H4 (cell line): ENCODE measurements at regions not wholly inside any gene's neighbourhood (a gene's known extent, or its start where the extent isn't known, plus 50 kb on each side); places are given as distances from the start of the nearest gene placed in this dataset.
"Not testable (repeated sequence)": the region's sequence is repeated elsewhere in the genome, so short reads cannot be mapped to it uniquely, and the experiment has no call there.

Source experiments
- DNase-seq: peaks from one replicate; pipeline ENCODE4 v3.0.0-alpha.2; 2015; ENCODE audit warnings: low spot score

DNA sequence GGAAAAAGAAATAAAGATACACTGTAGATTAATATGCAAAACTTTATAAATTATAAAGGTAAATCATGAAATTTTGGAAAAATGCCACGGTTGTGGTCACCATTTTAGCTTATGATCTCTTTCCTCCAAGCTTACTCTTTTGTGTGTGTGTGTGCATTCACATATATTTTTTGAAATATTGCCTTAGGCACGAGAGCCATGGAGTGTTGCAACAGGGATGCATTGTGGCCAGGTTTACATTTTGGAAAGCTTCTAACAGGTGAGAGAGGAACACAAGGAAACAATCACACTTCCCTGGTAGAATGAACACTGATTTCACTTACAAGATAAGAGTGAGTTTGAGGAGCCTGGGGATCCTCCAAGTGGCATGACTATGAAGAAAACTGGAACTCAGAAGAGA lies 214.5 kb upstream of the TENT5A start:
- no peak for DNase-seq

GRCh38 chr6:81962198-81962597 lies 209.7 kb upstream of the TENT5A start:
- DNase-seq: no peak

DNA sequence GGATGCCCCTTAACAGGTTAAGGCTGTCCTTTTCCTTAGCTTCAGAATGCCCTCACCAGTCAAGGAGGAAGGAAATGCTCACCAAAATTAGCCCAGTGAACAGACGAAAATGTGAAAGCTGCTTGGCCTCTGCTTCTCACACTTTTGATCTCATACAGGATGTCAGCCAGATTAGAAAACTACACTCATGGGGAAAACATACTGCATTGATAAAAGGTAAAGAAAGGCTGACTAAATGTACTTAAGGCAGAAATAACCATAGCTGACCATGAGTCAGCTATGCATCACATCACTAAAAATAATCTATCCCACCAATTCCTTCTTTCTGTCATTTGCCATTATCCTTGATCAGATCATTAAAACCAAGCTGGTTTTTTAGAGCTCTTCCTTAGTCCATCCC lies 198.4 kb upstream of the TENT5A start:
- DNase-seq: no peak

DNA sequence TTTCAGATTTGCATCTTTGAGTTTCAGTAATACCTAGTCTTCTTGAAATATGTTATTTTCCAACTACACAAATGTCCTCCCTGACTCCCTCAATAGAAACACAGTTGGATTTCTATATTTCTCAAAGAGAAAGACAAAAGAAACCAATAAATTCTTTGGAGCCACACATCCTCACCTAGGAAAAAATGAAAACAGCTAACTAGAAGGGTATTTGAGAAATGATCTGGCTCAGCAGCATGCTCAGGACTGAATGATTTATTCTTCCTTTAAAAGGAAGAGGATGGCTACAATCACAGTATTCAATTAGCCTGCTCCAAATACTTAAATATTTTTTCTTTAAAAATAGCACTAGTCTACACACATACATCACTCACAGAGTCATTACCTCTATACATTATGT lies 196.4 kb upstream of the TENT5A start:
- DNase-seq: no peak

- not testable (repeated sequence) for DNase-seq
Measured at GRCh38 chr6:81948196-81948595, 195.7 kb upstream of the TENT5A start.

DNA sequence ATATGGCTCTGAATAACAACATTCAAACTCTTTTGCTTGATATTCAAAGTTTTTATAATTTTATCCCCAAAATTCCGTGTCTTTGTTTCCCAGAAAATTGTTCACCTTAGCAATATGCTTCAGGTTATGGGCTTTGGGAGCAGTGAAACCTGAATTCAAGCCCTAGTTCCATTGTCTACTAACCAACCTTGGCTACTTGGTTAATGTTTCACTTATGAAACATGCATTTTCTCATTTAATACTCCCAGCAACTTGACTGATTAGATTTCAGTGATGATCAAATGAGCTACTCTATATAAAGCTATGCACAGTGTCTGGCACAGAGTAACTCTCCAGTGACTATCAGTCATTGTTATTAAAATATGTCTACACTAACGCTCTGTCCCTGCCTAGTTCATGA lies 192.2 kb upstream of the TENT5A start:
- DNase-seq: no peak

DNA sequence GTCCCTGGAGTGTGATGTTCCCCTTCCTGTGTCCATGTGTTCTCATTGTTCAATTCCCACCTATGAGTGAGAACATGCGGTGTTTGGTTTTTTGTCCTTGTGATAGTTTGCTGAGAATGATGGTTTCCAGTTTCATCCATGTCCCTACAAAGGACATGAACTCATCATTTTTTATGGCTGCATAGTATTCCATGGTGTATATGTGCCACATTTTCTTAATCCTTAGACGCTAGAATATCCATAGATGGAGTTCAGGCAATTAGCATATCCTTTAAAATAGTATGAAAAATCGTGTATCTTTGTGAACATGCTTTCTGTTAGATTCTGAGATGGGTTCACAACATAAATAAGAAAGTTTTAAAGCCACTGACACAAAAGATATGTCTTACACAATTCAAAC lies 190.4 kb upstream of the TENT5A start:
- not testable (repeated sequence) for DNase-seq

DNA sequence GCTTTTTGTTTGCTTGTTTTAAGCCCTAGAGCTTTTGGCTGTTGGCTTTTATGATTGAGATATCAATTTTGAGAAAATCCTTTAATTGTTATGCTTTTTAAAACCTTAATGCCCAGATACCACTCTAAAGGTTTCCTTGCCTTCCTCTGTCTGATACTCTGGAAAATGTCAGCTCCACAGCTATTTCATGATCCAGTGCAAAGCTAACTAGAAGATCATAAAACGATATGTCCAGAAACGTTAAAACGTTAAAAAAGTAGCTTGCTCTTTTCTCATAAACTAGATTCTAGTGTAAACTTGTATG lies 189.5 kb upstream of the TENT5A start:
- no peak for DNase-seq

DNA sequence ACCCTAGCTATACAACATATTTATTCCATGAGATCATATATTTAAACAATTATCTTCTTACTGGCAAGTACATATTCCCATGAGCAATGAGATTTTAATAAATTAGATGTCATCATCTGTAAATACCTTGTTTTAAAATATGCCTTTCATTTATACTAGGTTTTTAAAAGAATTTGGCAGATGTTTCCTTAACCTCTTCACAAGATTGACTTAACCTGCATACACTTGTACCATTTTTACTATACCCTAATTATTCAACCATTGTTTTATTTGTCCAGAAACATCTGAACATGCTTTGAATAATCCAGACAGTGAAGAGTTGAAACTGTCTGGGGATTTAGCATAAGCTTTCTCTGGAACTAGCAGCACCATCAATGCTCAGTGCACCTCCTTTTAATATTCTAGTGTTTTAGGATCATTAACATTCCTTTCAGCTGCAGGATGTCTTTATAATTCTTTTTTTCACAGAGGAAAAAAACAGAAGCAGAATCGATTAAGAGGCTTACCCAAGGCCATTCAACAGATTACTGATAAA lies 188.0 kb upstream of the TENT5A start:
- no peak for DNase-seq

GRCh38 chr6:81939766-81940165 lies 187.3 kb upstream of the TENT5A start:
- DNase-seq: peak; percentile 7

- DNase-seq: peak; percentile 33
Measured at GRCh38 chr6:81938991-81939732, 186.7 kb upstream of the TENT5A start.

DNA sequence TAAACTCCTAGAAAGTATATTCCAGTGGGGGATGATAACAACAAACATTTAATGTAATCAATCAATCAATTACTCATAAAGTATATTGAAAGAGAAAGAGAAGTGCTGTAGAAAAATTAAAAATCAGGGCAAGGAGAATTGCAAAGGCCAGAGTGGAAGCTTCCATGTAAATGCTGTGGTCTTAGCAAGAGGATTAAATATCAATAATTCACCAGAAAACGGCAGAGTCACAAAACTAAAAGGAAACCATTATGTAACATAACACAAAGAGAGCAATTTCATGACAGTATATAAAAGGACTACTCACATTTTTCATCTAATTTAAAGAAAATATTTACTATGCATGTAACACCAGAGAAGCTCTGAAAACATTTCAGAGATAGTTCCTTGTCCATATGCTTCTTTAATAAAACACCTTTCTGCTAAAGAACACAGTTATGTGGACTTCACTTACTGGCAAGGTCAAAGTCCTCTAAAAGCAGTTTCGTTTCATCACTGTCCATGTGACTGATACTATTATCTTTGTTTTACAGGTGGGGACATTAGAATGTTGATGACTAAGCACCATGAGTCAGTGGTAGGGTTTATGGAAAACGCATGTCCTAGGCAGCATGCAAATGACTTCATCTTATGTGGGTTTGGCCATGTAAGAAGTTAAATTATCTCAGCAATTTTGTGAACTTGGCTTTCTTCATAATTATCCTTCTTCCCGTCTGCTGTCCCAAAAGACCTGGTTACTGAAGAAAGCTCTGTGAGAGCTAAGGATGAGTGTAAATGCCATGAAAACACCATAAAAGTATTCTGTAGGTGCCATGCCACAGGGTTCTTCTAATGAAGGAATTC lies 185.8 kb upstream of the TENT5A start:
- DNase-seq: peak; percentile 95

- DNase-seq: no peak
Measured at GRCh38 chr6:81937296-81937937, 184.9 kb upstream of the TENT5A start.

GRCh38 chr6:81934936-81935335 lies 182.5 kb upstream of the TENT5A start:
- no peak for DNase-seq

- no peak for DNase-seq
Measured at GRCh38 chr6:81933608-81934051, 181.1 kb upstream of the TENT5A start.

DNA sequence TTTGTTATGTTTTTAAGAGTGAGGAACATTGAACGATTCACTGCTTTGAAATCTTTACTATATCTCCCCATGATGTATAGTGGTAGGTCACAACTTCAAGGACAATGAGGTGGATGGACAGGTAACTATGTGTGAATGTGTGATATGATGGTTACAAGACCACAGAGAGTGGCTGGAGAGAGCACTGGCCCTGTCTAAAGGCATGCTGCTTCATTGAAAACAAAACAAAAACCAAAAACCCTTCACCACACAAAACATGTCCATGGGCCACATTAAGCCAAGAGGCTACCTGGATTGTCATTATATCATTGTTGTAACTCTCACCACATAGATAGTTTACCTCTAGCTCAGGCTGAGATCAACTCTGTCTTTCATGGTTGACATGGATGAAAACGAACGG lies 180.6 kb upstream of the TENT5A start:
- no peak for DNase-seq

DNA sequence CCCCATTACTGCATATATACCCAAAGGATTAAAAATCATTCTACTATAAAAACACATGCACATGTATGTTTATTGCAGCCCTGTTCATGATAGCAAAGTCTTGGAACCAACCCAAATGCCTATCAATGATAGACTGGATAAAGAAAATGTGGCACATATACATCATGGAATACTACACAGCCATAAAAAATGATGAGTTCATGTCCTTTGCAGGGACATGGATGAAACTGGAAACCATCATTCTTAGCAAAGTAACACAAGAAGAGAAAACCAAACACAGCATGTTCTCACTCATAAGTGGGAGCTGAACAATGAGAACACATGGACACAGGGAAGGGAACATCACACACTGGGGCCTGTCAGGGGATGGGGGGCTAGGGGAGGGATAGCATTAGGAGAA lies 180.0 kb upstream of the TENT5A start:
- DNase-seq: not testable (repeated sequence)

DNA sequence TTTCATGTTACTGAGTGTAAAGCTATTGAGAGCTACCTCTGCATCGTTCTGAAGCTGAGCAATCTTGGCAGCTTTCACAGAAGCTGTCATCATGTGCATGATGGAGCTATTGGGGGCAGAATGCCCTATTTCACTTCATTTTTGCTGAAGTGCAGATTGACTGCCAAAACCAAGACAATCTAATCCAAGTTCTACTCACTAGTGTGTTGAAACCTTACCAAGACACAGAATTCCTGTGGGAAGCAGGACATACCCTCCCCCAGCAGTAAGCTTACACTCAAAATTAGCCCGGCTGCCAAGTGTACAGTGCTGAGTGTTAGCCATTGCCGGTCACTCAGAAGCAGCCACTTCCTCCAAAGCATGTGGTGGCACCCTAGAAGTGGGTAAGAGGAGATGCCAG lies 177.3 kb upstream of the TENT5A start:
- no peak for DNase-seq

DNA sequence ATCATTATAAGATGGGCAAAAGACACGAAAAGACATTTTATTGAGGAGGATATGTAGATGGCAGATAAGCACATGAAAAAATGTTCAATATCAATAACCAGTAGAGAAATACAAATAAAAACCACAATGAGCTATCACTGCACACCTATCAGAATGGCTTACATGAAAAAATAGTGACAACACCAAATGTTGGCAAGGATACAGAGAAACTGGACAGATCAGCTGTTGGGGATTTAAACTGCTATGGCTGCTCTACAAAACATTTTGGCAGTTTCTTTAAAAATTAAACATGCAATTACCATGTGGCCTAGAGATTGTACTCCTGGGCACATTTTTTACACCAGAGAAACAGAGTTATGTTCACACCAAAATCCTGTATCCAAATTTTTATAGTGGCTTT lies 172.7 kb upstream of the TENT5A start:
- no peak for DNase-seq

- DNase-seq: peak; percentile 25
Measured at GRCh38 chr6:81909981-81910900, 157.8 kb upstream of the TENT5A start.

DNA sequence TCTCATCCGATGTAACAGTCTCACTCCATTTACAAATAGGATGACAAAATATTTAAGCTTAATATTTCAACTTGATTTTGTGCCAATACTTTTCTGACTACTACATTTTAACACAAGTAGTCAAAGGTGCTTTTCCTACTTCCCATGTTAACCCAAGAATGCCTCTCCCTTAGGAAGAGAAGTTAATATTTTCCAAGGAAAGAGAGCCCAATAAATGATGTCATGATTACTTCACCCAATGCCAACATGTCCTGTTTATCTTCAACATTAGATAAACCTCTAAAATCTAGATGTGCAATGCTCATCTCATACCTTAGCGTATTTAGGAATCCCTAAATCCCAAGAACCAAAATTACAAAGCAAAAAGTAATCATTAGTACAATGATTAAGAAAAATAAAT lies 156.7 kb upstream of the TENT5A start:
- no peak for DNase-seq
